ENCODE measurements at regions not wholly inside any gene's neighbourhood (a gene's known extent, or its start where the extent isn't known, plus 50 kb on each side); places are given as distances from the start of the nearest gene placed in this dataset.

- peak overlapping the region; percentile 88 for H2AFZ ChIP-seq
- no peaks in the 10 kb centered on the region for H3K9me3 ChIP-seq (ENCODE audit: control insufficient read depth, low read length)
- no peaks in the 10 kb centered on the region for H3K36me3 ChIP-seq (ENCODE audit: control insufficient read depth, insufficient read depth, low read length)
- H3K27ac ChIP-seq, result no peak overlapping the region
- H3K4me1 ChIP-seq, result peaks cover 4% of the 10 kb centered on the region
- TF ChIP-seq CTCF (IDR thresholded peaks at IDR 0.05), result no peak
- peak overlapping the region; percentile 94 for H3K4me2 ChIP-seq (ENCODE audit: low read length)
- H3K79me2 ChIP-seq, result no peaks in the 10 kb centered on the region
- H3K9ac ChIP-seq, result no peak overlapping the region
- peak overlapping the region; percentile 50 for H3K4me3 ChIP-seq (ENCODE audit: low read depth, low read length)
- H3K27me3 ChIP-seq (ENCODE audit: control insufficient read depth, insufficient read depth, low read length), result no peaks in the 10 kb centered on the region
These were observed 88.8 kb downstream of the FOXL3 start for GRCh38 chr7:378551-379455.

- no peak overlapping the region for H3K27ac ChIP-seq
- H2AFZ ChIP-seq, result peak overlapping the region; percentile 88
- TF ChIP-seq CTCF (IDR thresholded peaks at IDR 0.05), result no peak
- no peaks in the 10 kb centered on the region for H3K36me3 ChIP-seq (ENCODE audit: control insufficient read depth, insufficient read depth, low read length)
- H3K27me3 ChIP-seq (ENCODE audit: control insufficient read depth, insufficient read depth, low read length), result no peaks in the 10 kb centered on the region
- H3K4me2 ChIP-seq (ENCODE audit: low read length), result peak overlapping the region; percentile 94
- H3K79me2 ChIP-seq, result no peaks in the 10 kb centered on the region
- peaks cover 6% of the 10 kb centered on the region for H3K9me3 ChIP-seq (ENCODE audit: control insufficient read depth, low read length)
- H3K9ac ChIP-seq, result no peak overlapping the region
- H3K4me3 ChIP-seq (ENCODE audit: low read depth, low read length), result peak overlapping the region; percentile 50
- H3K4me1 ChIP-seq, result peaks cover 4% of the 10 kb centered on the region
These were observed 89.6 kb downstream of the FOXL3 start for GRCh38 chr7:379456-380138.

GRCh38 chr7:380139-380485 lies 90.1 kb downstream of the FOXL3 start:
- Histone ChIP-seq H3K36me3 (ENCODE audit: control insufficient read depth, insufficient read depth, low read length) (no peaks in the 10 kb centered on the region), H3K27ac (no peak overlapping the region), H3K27me3 (ENCODE audit: control insufficient read depth, insufficient read depth, low read length) (no peaks in the 10 kb centered on the region), H2AFZ (no peak overlapping the region), H3K9ac (no peak overlapping the region), H3K4me1 (peaks cover 4% of the 10 kb centered on the region), H3K9me3 (ENCODE audit: control insufficient read depth, low read length) (peaks cover 8% of the 10 kb centered on the region), H3K4me2 (ENCODE audit: low read length) (no peak overlapping the region), H3K4me3 (ENCODE audit: low read depth, low read length) (no peak overlapping the region), H3K79me2 (no peaks in the 10 kb centered on the region)
- TF ChIP-seq CTCF (IDR thresholded peaks at IDR 0.05), result no peak

GRCh38 chr7:380711-381210 lies 90.8 kb downstream of the FOXL3 start:
- no peak overlapping the region for H3K9ac ChIP-seq
- peaks cover 4% of the 10 kb centered on the region for H3K4me1 ChIP-seq
- no peak overlapping the region for H3K4me3 ChIP-seq (ENCODE audit: low read depth, low read length)
- H3K36me3 ChIP-seq (ENCODE audit: control insufficient read depth, insufficient read depth, low read length), result no peaks in the 10 kb centered on the region
- no peak overlapping the region for H3K4me2 ChIP-seq (ENCODE audit: low read length)
- H3K79me2 ChIP-seq, result no peaks in the 10 kb centered on the region
- no peak overlapping the region for H2AFZ ChIP-seq
- H3K27ac ChIP-seq, result no peak overlapping the region
- TF ChIP-seq CTCF (IDR thresholded peaks at IDR 0.05), result no peak
- H3K9me3 ChIP-seq (ENCODE audit: control insufficient read depth, low read length), result peaks cover 8% of the 10 kb centered on the region
- no peaks in the 10 kb centered on the region for H3K27me3 ChIP-seq (ENCODE audit: control insufficient read depth, insufficient read depth, low read length)

Measured in parathyroid adenoma (tissue), 2 donors.